K562 (cell line): ENCODE measurements at regions not wholly inside any gene's neighbourhood (a gene's known extent, or its start where the extent isn't known, plus 50 kb on each side); places are given as distances from the start of the nearest gene placed in this dataset.

Source experiments
- ARID3A ChIP-seq: IDR thresholded peaks from 2 replicates; pipeline ENCODE4 v1.6.1; 2012; ENCODE audit warnings: low read depth, low read length, improper control_type of control experiment, borderline replicate concordance
- CLOCK ChIP-seq: fragments of 250-450 bp; sonication (Bioruptor Pico); IDR thresholded peaks from 2 replicates; pipeline ENCODE4 v1.4.0; 2020; ENCODE audit warnings: mild to moderate bottlenecking, moderate library complexity, borderline replicate concordance
- MECOM ChIP-seq: fragments of 250-450 bp; sonication (Bioruptor Pico); IDR thresholded peaks from 2 replicates; pipeline ENCODE4 v1.8.0; 2022; ENCODE audit warnings: inconsistent platforms
- PPARD ChIP-seq: fragments of 250-450 bp; sonication (Bioruptor Pico); IDR thresholded peaks from 2 replicates; pipeline ENCODE4 v1.8.0; 2022; ENCODE audit warnings: inconsistent platforms, mild to moderate bottlenecking, moderate library complexity
- ZFP91 ChIP-seq: sonication (generic); formaldehyde crosslinking; IDR thresholded peaks from 2 replicates; pipeline ENCODE4 v1.8.0; 2022; ENCODE audit warnings: mild to moderate bottlenecking, missing genetic modification reagents
- ZNF354B ChIP-seq: fragments of 250-450 bp; sonication (Bioruptor Pico); IDR thresholded peaks from 2 replicates; pipeline ENCODE4 v1.4.0; 2020

GRCh38 chr1:234531151-234531635 is 52.2 kb upstream of the TARBP1 start (continued):
- TF ChIP-seq ARID3A = no peak
- no peak for TF ChIP-seq ZNF354B (CRISPR knock-in tag)
- TF ChIP-seq PPARD (CRISPR knock-in tag) = no peak
- no peak for TF ChIP-seq CLOCK (CRISPR knock-in tag)
- TF ChIP-seq ZFP91 = no peak
- TF ChIP-seq MECOM (CRISPR knock-in tag) = no peak
